ENCODE measurements at regions not wholly inside any gene's neighbourhood (a gene's known extent, or its start where the extent isn't known, plus 50 kb on each side); places are given as distances from the start of the nearest gene placed in this dataset.
"Not testable (repeated sequence)": the region's sequence is repeated elsewhere in the genome, so short reads cannot be mapped to it uniquely, and the experiment has no call there.

DNA sequence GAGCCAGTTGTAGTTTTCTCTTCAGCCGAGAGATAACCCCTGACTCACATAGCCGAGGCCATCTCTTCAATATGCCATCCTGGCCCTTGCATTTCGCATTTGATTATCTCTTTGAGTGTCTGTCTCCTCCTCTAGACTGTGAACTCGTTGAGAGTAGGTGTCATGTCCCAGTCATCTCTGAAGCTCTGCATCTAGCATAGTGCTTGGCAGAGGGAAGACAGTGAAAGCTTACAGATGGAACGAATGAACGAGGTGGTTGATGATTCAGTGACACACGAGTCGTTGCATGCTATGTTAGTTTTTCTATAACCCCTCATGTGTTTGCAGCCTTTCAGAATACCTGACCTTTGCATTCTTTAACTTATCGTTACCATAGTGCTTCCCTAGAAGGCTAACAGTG is 59.9 kb upstream of the CYRIA start:
- no peaks in the 10 kb centered on the region for H3K9me3 ChIP-seq
- no peaks in the 10 kb centered on the region for H3K27me3 ChIP-seq
- no peak overlapping the region for H3K4me3 ChIP-seq
- intact Hi-C loops (cut with DNase I) = loop anchor here in 1 of 2 donors (10.0 kb wide), 1 partner anchor 111 kb away; no protein-coding TSS in a partner anchor
- DNase-seq (no peak), ATAC-seq (no peak)
- H3K27ac ChIP-seq = no peak overlapping the region
- H3K36me3 ChIP-seq = no peaks in the 10 kb centered on the region
- H3K4me1 ChIP-seq = no peaks in the 10 kb centered on the region
- TF ChIP-seq, protein P1, sequence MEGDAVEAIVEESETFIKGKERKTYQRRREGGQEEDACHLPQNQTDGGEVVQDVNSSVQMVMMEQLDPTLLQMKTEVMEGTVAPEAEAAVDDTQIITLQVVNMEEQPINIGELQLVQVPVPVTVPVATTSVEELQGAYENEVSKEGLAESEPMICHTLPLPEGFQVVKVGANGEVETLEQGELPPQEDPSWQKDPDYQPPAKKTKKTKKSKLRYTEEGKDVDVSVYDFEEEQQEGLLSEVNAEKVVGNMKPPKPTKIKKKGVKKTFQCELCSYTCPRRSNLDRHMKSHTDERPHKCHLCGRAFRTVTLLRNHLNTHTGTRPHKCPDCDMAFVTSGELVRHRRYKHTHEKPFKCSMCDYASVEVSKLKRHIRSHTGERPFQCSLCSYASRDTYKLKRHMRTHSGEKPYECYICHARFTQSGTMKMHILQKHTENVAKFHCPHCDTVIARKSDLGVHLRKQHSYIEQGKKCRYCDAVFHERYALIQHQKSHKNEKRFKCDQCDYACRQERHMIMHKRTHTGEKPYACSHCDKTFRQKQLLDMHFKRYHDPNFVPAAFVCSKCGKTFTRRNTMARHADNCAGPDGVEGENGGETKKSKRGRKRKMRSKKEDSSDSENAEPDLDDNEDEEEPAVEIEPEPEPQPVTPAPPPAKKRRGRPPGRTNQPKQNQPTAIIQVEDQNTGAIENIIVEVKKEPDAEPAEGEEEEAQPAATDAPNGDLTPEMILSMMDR (IDR thresholded peaks at IDR 0.05) = no peak

DNA sequence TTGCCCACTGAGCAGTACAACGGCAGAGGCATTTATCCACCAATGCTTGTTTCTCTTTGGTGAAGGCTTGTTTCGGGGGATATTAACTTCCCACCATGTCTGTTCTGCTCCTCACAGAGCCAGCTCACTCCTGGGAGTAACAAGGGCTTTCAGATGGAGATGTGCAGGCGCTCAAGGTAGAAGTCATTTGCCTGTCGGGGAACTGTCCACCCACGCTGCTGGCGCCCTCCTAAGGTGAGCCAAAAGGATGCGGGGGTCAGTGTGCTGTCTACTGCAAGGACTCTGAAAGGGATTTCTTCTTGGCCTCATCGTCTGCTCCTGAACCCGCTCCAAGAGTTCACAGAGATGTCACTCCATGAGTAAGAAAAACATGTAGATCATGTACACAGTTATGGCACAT is 57.0 kb upstream of the CYRIA start:
- DNase-seq = no peak
- intact Hi-C loops (cut with DNase I) = loop anchor here in 1 of 2 donors (10.0 kb wide), 1 partner anchor 108 kb away; no protein-coding TSS in a partner anchor
- Histone ChIP-seq H3K36me3 (no peaks in the 10 kb centered on the region), H3K9me3 (no peaks in the 10 kb centered on the region), H3K4me3 (no peak overlapping the region), H3K27me3 (no peaks in the 10 kb centered on the region), H3K4me1 (peaks cover 0 to 5% of the 10 kb centered on the region in 2 donors), H3K27ac (no peak overlapping the region)
- no peak for ATAC-seq
- TF ChIP-seq, protein P1 (IDR thresholded peaks at IDR 0.05) = no peak

DNA sequence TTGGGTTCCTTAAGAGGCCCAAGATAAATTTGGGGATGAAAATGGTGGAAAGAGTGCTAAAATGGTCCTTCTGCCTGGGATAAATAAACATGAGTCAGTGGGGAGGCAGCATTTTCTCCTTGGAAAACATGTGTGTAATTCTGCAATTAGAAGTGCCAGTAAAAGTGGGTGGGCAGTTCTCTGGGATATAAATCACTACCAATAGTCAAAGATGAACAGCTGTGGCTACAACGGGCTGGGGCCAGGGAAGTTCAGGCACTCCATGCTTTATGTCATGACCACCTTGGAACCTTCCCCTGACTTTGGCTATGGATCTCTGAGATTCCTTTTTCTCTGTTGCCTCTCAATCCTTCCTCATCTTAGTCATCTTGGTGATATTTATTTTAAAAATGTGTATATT is 56.5 kb upstream of the CYRIA start:
- ATAC-seq = no peak
- Histone ChIP-seq H3K4me1 (peaks cover 0 to 11% of the 10 kb centered on the region in 2 donors), H3K4me3 (no peak overlapping the region), H3K27ac (no peak overlapping the region), H3K36me3 (no peaks in the 10 kb centered on the region), H3K27me3 (no peaks in the 10 kb centered on the region), H3K9me3 (no peaks in the 10 kb centered on the region)
- intact Hi-C loops (cut with DNase I) = loop anchor here in 1 of 2 donors (10.0 kb wide), 1 partner anchor 107 kb away; no protein-coding TSS in a partner anchor
- TF ChIP-seq, protein P1 (IDR thresholded peaks at IDR 0.05) = no peak
- DNase-seq = no peak

DNA sequence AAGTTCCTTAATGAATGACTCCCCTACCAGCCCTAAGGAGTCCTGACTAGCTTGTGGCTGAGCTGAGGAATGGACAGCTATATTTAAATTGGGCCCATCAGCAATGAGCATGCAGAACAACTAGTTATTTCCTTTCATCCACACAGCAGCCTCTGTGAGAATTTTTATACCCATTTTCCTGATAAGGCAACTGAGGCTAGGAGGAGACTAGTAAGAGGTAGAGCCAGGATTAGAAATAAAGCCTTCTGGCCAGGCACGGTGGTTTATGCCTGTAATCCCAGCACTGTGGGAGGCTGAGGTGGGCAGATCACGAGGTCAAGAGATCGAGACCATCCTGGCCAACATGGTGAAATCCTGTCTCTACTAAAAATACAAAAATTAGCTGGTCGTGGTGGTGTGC is 55.9 kb upstream of the CYRIA start:
- not testable (repeated sequence) for ATAC-seq, H3K27ac ChIP-seq, DNase-seq, H3K27me3 ChIP-seq, H3K36me3 ChIP-seq, H3K9me3 ChIP-seq, H3K4me3 ChIP-seq
- H3K4me1 ChIP-seq = peaks cover 0 to 14% of the 10 kb centered on the region in 2 donors
- intact Hi-C loops (cut with DNase I) = loop anchor here in 1 of 2 donors (10.0 kb wide), 1 partner anchor 107 kb away; no protein-coding TSS in a partner anchor

DNA sequence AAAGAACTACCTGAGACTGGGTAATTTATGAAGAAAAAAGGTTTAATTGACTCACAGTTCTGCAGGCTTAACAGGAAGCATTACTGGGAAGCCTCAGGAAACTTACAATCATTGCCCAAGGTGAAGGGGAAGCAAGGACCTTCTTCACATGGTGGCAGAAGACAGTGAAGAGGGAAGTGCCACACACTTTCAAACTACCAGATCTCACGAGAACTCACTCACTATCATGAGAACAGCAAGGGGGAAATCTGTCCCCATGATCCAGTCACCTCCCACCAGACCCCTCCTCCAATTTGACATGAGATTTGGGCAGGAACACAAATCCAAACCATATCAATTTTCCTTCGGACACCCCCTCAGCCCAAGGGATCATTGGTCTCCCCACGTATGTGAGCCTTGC is 55.1 kb upstream of the CYRIA start:
- peaks cover 0 to 14% of the 10 kb centered on the region in 2 donors for H3K4me1 ChIP-seq
- H3K27me3 ChIP-seq, DNase-seq, H3K27ac ChIP-seq, H3K36me3 ChIP-seq, ATAC-seq, H3K9me3 ChIP-seq, H3K4me3 ChIP-seq: not testable (repeated sequence)
- intact Hi-C loops (cut with DNase I) = loop anchor here in 1 of 2 donors (10.0 kb wide), 1 partner anchor 106 kb away; no protein-coding TSS in a partner anchor

DNA sequence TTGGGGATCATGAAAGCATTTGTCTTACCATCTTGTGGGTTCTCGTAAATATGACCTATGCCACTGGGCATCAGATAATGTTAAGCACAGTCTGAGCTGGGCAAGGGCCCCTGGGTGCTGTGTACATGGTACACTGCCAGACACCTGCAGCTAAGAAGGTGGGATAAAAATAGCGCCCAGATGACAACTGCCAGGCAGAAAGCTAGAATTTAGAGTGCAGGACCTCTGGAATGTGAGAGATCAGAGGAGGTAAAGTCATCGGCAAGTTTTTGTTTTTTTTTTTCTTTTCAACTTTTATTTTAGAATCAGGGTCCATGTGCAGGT is 53.8 kb upstream of the CYRIA start:
- H3K27me3 ChIP-seq = no peaks in the 10 kb centered on the region
- DNase-seq = no peak

More for the DNA sequence above, 53.8 kb upstream of the CYRIA start:
- Histone ChIP-seq H3K27ac (no peak overlapping the region), H3K4me3 (no peak overlapping the region), H3K9me3 (no peaks in the 10 kb centered on the region), H3K36me3 (no peaks in the 10 kb centered on the region), H3K4me1 (peaks cover 0 to 14% of the 10 kb centered on the region in 2 donors)
- intact Hi-C loops (cut with DNase I) = no loop called here
- ATAC-seq = no peak
- TF ChIP-seq, protein P1 (IDR thresholded peaks at IDR 0.05) = no peak

All from left lung (tissue), 4 donors.